ENCODE measurements at regions not wholly inside any gene's neighbourhood (a gene's known extent, or its start where the extent isn't known, plus 50 kb on each side); places are given as distances from the start of the nearest gene placed in this dataset. TPM values are rescaled to one million over a fixed set of nuclear protein-coding genes. Genes with fewer than 3 reads are reported as not detected.

DNA sequence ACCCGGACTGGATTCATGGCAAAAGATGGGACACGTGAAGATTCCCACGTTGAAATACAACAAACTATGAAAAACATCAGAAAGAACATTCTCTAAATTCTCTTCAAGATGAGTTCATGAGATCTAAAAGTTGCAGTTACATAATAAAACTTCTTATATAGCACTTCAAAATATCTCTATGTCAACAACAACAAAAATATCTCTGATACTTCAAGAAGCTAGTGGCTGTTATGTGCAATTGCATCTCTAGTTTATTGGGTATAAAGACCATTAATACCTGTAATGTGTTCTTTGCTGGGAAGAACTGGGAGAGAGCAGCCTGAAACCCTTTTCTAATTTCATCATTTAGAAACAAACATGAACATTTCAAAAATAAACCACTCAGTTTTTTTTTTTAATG, 69.2 kb upstream of the RGS6 start:
- Histone ChIP-seq H3K9ac (ENCODE audit: insufficient read depth in 1 of 2, low read length in 2 of 2) (no peak overlapping the region), H3K9me3 (ENCODE audit: control insufficient read depth in 4 of 4, insufficient read depth in 3 of 4, low read length in 3 of 4) (no peaks in the 10 kb centered on the region), H3K4me1 (ENCODE audit: control insufficient read depth in 5 of 5, insufficient read depth in 5 of 5, low read length in 5 of 5) (no peaks in the 10 kb centered on the region), H3K27ac (ENCODE audit: low read depth in 1 of 2, low read length in 1 of 2) (no peak overlapping the region), H3K27me3 (ENCODE audit: control insufficient read depth in 3 of 3, insufficient read depth in 3 of 3, low read length in 2 of 3) (peaks cover 0 to 3% (median 0%) of the 10 kb centered on the region in 3 donors), H3K36me3 (ENCODE audit: control insufficient read depth in 4 of 4, insufficient read depth in 4 of 4, low read length in 4 of 4) (no peaks in the 10 kb centered on the region), H3K4me3 (no peak overlapping the region)
- ATAC-seq (ENCODE audit: insufficient read depth, low FRiP score) (no peak), DNase-seq (no peak)
- TF ChIP-seq, protein P1, sequence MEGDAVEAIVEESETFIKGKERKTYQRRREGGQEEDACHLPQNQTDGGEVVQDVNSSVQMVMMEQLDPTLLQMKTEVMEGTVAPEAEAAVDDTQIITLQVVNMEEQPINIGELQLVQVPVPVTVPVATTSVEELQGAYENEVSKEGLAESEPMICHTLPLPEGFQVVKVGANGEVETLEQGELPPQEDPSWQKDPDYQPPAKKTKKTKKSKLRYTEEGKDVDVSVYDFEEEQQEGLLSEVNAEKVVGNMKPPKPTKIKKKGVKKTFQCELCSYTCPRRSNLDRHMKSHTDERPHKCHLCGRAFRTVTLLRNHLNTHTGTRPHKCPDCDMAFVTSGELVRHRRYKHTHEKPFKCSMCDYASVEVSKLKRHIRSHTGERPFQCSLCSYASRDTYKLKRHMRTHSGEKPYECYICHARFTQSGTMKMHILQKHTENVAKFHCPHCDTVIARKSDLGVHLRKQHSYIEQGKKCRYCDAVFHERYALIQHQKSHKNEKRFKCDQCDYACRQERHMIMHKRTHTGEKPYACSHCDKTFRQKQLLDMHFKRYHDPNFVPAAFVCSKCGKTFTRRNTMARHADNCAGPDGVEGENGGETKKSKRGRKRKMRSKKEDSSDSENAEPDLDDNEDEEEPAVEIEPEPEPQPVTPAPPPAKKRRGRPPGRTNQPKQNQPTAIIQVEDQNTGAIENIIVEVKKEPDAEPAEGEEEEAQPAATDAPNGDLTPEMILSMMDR (IDR thresholded peaks at IDR 0.05; ENCODE audit: control extremely low read depth, extremely low read depth) = no peak
- 84 to 95% methylated on average over 3 of the region's 3 CpGs for WGBS, 2 donors

DNA sequence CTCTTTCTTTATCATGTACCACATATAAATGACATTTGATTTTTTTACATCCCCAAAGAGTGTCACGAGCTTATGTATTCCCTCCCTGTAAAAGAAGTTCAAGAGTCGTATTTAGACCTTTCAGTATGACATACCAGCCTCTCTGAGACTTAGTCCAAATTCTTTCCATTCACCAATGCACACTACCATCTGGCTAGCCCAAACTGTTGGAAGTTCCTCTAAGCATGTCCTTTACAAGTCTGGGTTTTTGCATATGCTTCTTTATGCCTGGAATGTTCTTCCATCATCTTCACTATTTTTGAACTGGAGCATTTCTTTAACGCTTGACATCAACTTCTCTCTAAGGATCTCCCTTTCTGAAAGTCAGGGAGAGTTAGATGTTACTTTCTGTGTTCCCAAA, 68.5 kb upstream of the RGS6 start:
- Histone ChIP-seq H3K9me3 (ENCODE audit: control insufficient read depth in 4 of 4, insufficient read depth in 3 of 4, low read length in 3 of 4) (no peaks in the 10 kb centered on the region), H3K4me3 (no peak overlapping the region), H3K27me3 (ENCODE audit: control insufficient read depth in 3 of 3, insufficient read depth in 3 of 3, low read length in 2 of 3) (peaks cover 0 to 3% (median 0%) of the 10 kb centered on the region in 3 donors), H3K27ac (ENCODE audit: low read depth in 1 of 2, low read length in 1 of 2) (no peak overlapping the region), H3K36me3 (ENCODE audit: control insufficient read depth in 4 of 4, insufficient read depth in 4 of 4, low read length in 4 of 4) (no peaks in the 10 kb centered on the region), H3K4me1 (ENCODE audit: control insufficient read depth in 5 of 5, insufficient read depth in 5 of 5, low read length in 5 of 5) (no peaks in the 10 kb centered on the region), H3K9ac (ENCODE audit: insufficient read depth in 1 of 2, low read length in 2 of 2) (no peak overlapping the region)
- WGBS, 2 donors = 83 to 92% methylated on average over 3 of the region's 3 CpGs
- DNase-seq (no peak), ATAC-seq (ENCODE audit: insufficient read depth, low FRiP score) (no peak)
- TF ChIP-seq, protein P1 (IDR thresholded peaks at IDR 0.05; ENCODE audit: control extremely low read depth, extremely low read depth) = no peak

Small RNA genes lying in the stretch of these regions (small RNA-seq; reads per million reads assigned to genes)
- gene RN7SL683P (ENCODE audit: low replicate concordance) (not detected), gene SNORD56B (ENCODE audit: low replicate concordance) (not detected)

Data from lung (tissue), 12 donors.